ENCODE measurements at regions not wholly inside any gene's neighbourhood (a gene's known extent, or its start where the extent isn't known, plus 50 kb on each side); places are given as distances from the start of the nearest gene placed in this dataset.

GRCh38 chr7:20945451-20945850, 158.8 kb upstream of the SP8 start:
- no peak for DNase-seq (ENCODE audit: low read depth)

GRCh38 chr7:20952916-20953315, 166.2 kb upstream of the SP8 start:
- DNase-seq (ENCODE audit: low read depth), result no peak

- no peak for DNase-seq (ENCODE audit: low read depth)
Measured at GRCh38 chr7:20954711-20955619, 168.3 kb upstream of the SP8 start.

GRCh38 chr7:20958572-20958971, 171.9 kb upstream of the SP8 start:
- no peak for DNase-seq (ENCODE audit: low read depth)

GRCh38 chr7:20959281-20959680, 172.6 kb upstream of the SP8 start:
- DNase-seq (ENCODE audit: low read depth), result no peak

GRCh38 chr7:20963556-20964280, 177.0 kb upstream of the SP8 start:
- no peak for DNase-seq (ENCODE audit: low read depth)

GRCh38 chr7:20964281-20964918, 177.7 kb upstream of the SP8 start:
- DNase-seq (ENCODE audit: low read depth), result no peak

GRCh38 chr7:20971219-20971618, 184.5 kb upstream of the SP8 start:
- DNase-seq (ENCODE audit: low read depth), result no peak

- DNase-seq (ENCODE audit: low read depth), result no peak
Measured at GRCh38 chr7:20980232-20980631, 193.5 kb upstream of the SP8 start.

GRCh38 chr7:20980668-20981264, 194.1 kb upstream of the SP8 start:
- no peak for DNase-seq (ENCODE audit: low read depth)

- DNase-seq (ENCODE audit: low read depth), result no peak
Measured at GRCh38 chr7:20988340-20988739, 201.7 kb upstream of the SP8 start.

GRCh38 chr7:20991544-20991943, 204.9 kb upstream of the SP8 start:
- DNase-seq (ENCODE audit: low read depth), result no peak

GRCh38 chr7:20993693-20994092, 207.0 kb upstream of the SP8 start:
- DNase-seq (ENCODE audit: low read depth), result no peak

GRCh38 chr7:20998309-20998708, 211.6 kb upstream of the SP8 start:
- DNase-seq (ENCODE audit: low read depth), result no peak

GRCh38 chr7:21011153-21011552, 224.5 kb upstream of the SP8 start:
- no peak for DNase-seq (ENCODE audit: low read depth)

GRCh38 chr7:21013765-21014539, 227.3 kb upstream of the SP8 start:
- no peak for DNase-seq (ENCODE audit: low read depth)

- no peak for DNase-seq (ENCODE audit: low read depth)
Measured at GRCh38 chr7:21020667-21021066, 234.0 kb upstream of the SP8 start.

- DNase-seq (ENCODE audit: low read depth), result no peak
Measured at GRCh38 chr7:21023841-21024484, 237.3 kb upstream of the SP8 start.

- DNase-seq (ENCODE audit: low read depth), result no peak
Measured at GRCh38 chr7:21024485-21024867, 237.8 kb upstream of the SP8 start.

- DNase-seq (ENCODE audit: low read depth), result no peak
Measured at GRCh38 chr7:21028186-21028585, 241.5 kb upstream of the SP8 start.

- no peak for DNase-seq (ENCODE audit: low read depth)
Measured at GRCh38 chr7:21028599-21028998, 241.9 kb upstream of the SP8 start.
